NOMO-1 treated with DMSO at 0.1 percent for 48 hours (cell line): ENCODE measurements at regions not wholly inside any gene's neighbourhood (a gene's known extent, or its start where the extent isn't known, plus 50 kb on each side); places are given as distances from the start of the nearest gene placed in this dataset.

Source experiments
- DNase-seq: peaks from one replicate; lab custom pipeline; 2025; ENCODE audit not compliant: unreplicated experiment; lab: John Stamatoyannopoulos, UW

GRCh38 chr2:217628061-217628460 is 374.7 kb downstream of the TNS1 start:
- DNase-seq: no peak

- DNase-seq: no peak
Measured at GRCh38 chr2:217626926-217627325, 375.9 kb downstream of the TNS1 start.

- no peak for DNase-seq
Measured at GRCh38 chr2:217625557-217626169, 377.1 kb downstream of the TNS1 start.

- no peak for DNase-seq
Measured at GRCh38 chr2:217623281-217623912, 379.4 kb downstream of the TNS1 start.

- DNase-seq: no peak
Measured at GRCh38 chr2:217622205-217623060, 380.4 kb downstream of the TNS1 start.

- no peak for DNase-seq
Measured at GRCh38 chr2:217621391-217621801, 381.4 kb downstream of the TNS1 start.

- no peak for DNase-seq
Measured at GRCh38 chr2:217618744-217619143, 384.1 kb downstream of the TNS1 start.

- DNase-seq: no peak
Measured at GRCh38 chr2:217617616-217618022, 385.2 kb downstream of the TNS1 start.

GRCh38 chr2:217616936-217617335 is 385.9 kb downstream of the TNS1 start:
- no peak for DNase-seq

GRCh38 chr2:217615171-217615570 is 387.6 kb downstream of the TNS1 start:
- DNase-seq: no peak

GRCh38 chr2:217614498-217614897 is 388.3 kb downstream of the TNS1 start:
- DNase-seq: peak; percentile 42

- DNase-seq: no peak
Measured at GRCh38 chr2:217614096-217614495, 388.7 kb downstream of the TNS1 start.

GRCh38 chr2:217612920-217613319 is 389.9 kb downstream of the TNS1 start:
- DNase-seq: no peak

- DNase-seq: no peak
Measured at GRCh38 chr2:217612211-217612610, 390.6 kb downstream of the TNS1 start.

GRCh38 chr2:217611626-217612127 is 391.1 kb downstream of the TNS1 start:
- no peak for DNase-seq

- DNase-seq: no peak
Measured at GRCh38 chr2:217611056-217611455, 391.7 kb downstream of the TNS1 start.

- no peak for DNase-seq
Measured at GRCh38 chr2:217610401-217610814, 392.4 kb downstream of the TNS1 start.

GRCh38 chr2:217609952-217610351 is 392.8 kb downstream of the TNS1 start:
- no peak for DNase-seq

- no peak for DNase-seq
Measured at GRCh38 chr2:217606296-217606695, 396.5 kb downstream of the TNS1 start.

GRCh38 chr2:217604527-217605194 is 398.1 kb downstream of the TNS1 start:
- DNase-seq: no peak

GRCh38 chr2:217601601-217602000 is 401.2 kb downstream of the TNS1 start:
- no peak for DNase-seq
